A673 (cell line): ENCODE measurements at regions not wholly inside any gene's neighbourhood (a gene's known extent, or its start where the extent isn't known, plus 50 kb on each side); places are given as distances from the start of the nearest gene placed in this dataset.

Source experiments
- BruUV-seq: library from RNA; stranded (reverse); fragments of 400-500 nt; replicated peaks from 2 replicates; lab custom pipeline; 2021; lab: Mats Ljungman, UMichigan
- CTCF ChIA-PET: fragments of 300-600 bp; sonication (Branson Sonifier 250); formaldehyde crosslinking; loops from one replicate; lab custom pipeline; 2022; ENCODE audit warnings: antibody characterized with exemption; lab: Charles Lee
- POLR2A ChIA-PET: fragments of 300-600 bp; sonication (Branson Sonifier 250); formaldehyde crosslinking; loops from one replicate; lab custom pipeline; 2022; ENCODE audit warnings: antibody characterized with exemption; ENCODE audit not compliant: low non-redundant PET; lab: Charles Lee
- DNase-seq: peaks from one replicate; pipeline ENCODE4 v3.0.0-alpha.2; 2015; ENCODE audit warnings: low spot score
- H3K27ac ChIP-seq: fragments of 200-600 bp; sonication (generic); 2 replicates; pipeline ENCODE4 v1.5.1; 2016; ENCODE audit warnings: mixed run types, low read depth, mild to moderate bottlenecking, mixed read lengths, antibody characterized with exemption, low read length; ENCODE audit not compliant: poor library complexity, severe bottlenecking
- H3K27me3 ChIP-seq: fragments of 200-600 bp; sonication (generic); replicated peaks from 2 replicates; pipeline ENCODE4 v1.6.1; 2017; ENCODE audit warnings: mixed run types, low read depth, mild to moderate bottlenecking, mixed read lengths, antibody characterized with exemption, low read length; ENCODE audit not compliant: insufficient read depth, poor library complexity
- H3K36me3 ChIP-seq: fragments of 200-600 bp; sonication (generic); 2 replicates; pipeline ENCODE4 v1.6.1; 2016; ENCODE audit warnings: mixed run types, mild to moderate bottlenecking, mixed read lengths, antibody characterized with exemption, low read length; ENCODE audit not compliant: insufficient read depth, poor library complexity, severe bottlenecking
- H3K4me1 ChIP-seq: fragments of 200-600 bp; sonication (generic); 2 replicates; pipeline ENCODE4 v1.6.1; 2017; ENCODE audit warnings: mixed run types, mild to moderate bottlenecking, mixed read lengths, antibody characterized with exemption, low read length; ENCODE audit not compliant: insufficient read depth, poor library complexity, severe bottlenecking
- H3K4me3 ChIP-seq: fragments of 200-600 bp; sonication (generic); 2 replicates; pipeline ENCODE4 v1.5.1; 2016; ENCODE audit warnings: low read depth, mixed run types, mild to moderate bottlenecking, mixed read lengths, low read length; ENCODE audit not compliant: poor library complexity, severe bottlenecking
- H3K9me3 ChIP-seq: fragments of 200-600 bp; sonication (generic); 2 replicates; pipeline ENCODE4 v1.6.1; 2016; ENCODE audit warnings: mixed run types, low read depth, mild to moderate bottlenecking, mixed read lengths, antibody characterized with exemption, low read length; ENCODE audit not compliant: poor library complexity, severe bottlenecking
- EZH2 ChIP-seq: fragments of 200-600 bp; sonication (generic); IDR thresholded peaks from 2 replicates; pipeline ENCODE4 v1.6.1; 2017; ENCODE audit warnings: borderline replicate concordance, low read depth, mild to moderate bottlenecking, mixed read lengths, antibody characterized with exemption, low read length; ENCODE audit not compliant: poor library complexity, severe bottlenecking
- intact Hi-C: fragments of 100-400 bp; cut with micrococcal nuclease; formaldehyde crosslinking; loops from one replicate; pipeline ENCODE4 v1.10.0; 2022; ENCODE audit not compliant: unreplicated experiment
- TF ChIP-seq, protein P1 (sequence below): fragments of 300-800, 200-600 bp; sonication (generic); conservative IDR thresholded peaks from 2 replicates; pipeline ENCODE4 v1.5.1; 2017; ENCODE audit warnings: low read depth, mild to moderate bottlenecking, antibody characterized with exemption, low read length, moderate library complexity, mixed read lengths

DNA sequence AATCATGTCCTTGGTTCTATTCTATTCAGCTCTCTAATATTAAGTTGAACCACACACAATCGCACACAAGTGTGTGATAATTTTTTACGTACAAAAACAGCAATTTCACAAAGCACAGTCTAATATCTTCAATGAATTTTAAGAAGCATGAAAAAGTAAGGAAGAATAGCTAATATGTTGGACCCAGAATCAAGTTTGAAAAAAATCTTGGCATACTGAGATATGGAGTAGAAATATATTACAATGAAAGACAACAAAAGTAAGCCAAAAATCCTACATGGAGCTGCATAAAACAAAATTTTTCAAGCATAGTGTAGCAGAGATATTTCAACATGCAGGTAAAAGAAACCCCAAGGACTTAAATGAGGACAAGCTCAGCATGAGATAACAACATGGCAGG, 219.1 kb upstream of the RND3 start:
- no TSS peak for BruUV-seq
- no peak overlapping the region for H3K27ac ChIP-seq
- no peak for TF ChIP-seq EZH2
- TF ChIP-seq, protein P1, sequence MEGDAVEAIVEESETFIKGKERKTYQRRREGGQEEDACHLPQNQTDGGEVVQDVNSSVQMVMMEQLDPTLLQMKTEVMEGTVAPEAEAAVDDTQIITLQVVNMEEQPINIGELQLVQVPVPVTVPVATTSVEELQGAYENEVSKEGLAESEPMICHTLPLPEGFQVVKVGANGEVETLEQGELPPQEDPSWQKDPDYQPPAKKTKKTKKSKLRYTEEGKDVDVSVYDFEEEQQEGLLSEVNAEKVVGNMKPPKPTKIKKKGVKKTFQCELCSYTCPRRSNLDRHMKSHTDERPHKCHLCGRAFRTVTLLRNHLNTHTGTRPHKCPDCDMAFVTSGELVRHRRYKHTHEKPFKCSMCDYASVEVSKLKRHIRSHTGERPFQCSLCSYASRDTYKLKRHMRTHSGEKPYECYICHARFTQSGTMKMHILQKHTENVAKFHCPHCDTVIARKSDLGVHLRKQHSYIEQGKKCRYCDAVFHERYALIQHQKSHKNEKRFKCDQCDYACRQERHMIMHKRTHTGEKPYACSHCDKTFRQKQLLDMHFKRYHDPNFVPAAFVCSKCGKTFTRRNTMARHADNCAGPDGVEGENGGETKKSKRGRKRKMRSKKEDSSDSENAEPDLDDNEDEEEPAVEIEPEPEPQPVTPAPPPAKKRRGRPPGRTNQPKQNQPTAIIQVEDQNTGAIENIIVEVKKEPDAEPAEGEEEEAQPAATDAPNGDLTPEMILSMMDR, result no peak
- intact Hi-C loops, result no loop called here
- POLR2A ChIA-PET, result interaction anchor here (0.6 kb wide), 1 partner anchor 38 kb away, joined by 3 read pairs; no protein-coding TSS in a partner anchor
- H3K4me1 ChIP-seq, result no peaks in the 10 kb centered on the region
- CTCF ChIA-PET, result no interaction called here
- H3K36me3 ChIP-seq, result no peaks in the 10 kb centered on the region
- no peaks in the 10 kb centered on the region for H3K27me3 ChIP-seq
- H3K9me3 ChIP-seq, result no peaks in the 10 kb centered on the region
- DNase-seq, result no peak
- H3K4me3 ChIP-seq, result no peak overlapping the region

DNA sequence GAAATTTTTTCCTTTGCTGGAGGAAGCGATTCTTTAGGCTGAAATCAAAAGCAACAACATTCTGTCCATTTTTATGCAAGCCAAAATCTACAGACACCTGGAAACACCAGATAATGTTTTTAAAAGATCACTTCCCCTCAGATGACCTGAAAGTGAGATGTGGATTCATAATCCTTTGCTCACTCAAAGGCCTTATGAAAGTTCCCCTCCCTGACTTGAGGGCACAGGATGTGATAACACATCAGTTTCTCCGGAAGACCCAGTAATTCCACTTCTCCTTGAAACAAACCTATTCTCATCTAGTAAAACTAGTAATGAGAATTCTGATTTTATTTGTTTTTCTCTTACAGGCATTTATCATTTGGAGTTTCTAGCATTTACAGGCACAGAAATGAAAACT, 218.3 kb upstream of the RND3 start:
- Histone ChIP-seq H3K9me3 (no peaks in the 10 kb centered on the region), H3K27ac (no peak overlapping the region), H3K4me3 (no peak overlapping the region), H3K4me1 (no peaks in the 10 kb centered on the region), H3K27me3 (no peaks in the 10 kb centered on the region), H3K36me3 (no peaks in the 10 kb centered on the region)
- POLR2A ChIA-PET, result interaction anchor here (0.6 kb wide), 1 partner anchor 39 kb away, joined by 3 read pairs; no protein-coding TSS in a partner anchor
- CTCF ChIA-PET, result no interaction called here
- intact Hi-C loops, result no loop called here
- BruUV-seq, result no TSS peak
- TF ChIP-seq EZH2, result no peak
- TF ChIP-seq, protein P1, result no peak
- no peak for DNase-seq

DNA sequence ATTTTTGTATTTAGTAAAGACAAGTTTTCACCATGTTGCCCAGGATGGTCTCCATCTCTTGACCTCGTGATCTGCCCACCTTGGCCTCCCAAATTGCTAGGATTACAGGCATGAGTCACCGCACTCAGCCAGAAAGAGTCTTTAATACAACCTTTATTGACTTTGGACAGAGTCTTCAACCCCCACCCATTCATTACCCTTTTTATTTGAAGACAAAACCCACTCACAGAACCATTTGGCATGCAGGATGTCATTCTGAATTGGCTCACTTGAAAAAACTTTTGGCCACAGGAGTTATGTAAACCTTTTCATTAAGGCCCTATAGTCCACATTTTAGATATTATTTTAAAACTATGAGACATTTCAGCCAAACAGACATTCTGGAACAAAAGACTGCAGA, 217.9 kb upstream of the RND3 start:
- no peak overlapping the region for H3K4me3 ChIP-seq
- H3K9me3 ChIP-seq, result no peaks in the 10 kb centered on the region
- intact Hi-C loops, result no loop called here
- H3K27ac ChIP-seq, result no peak overlapping the region
- TF ChIP-seq, protein P1, result no peak
- no peak for TF ChIP-seq EZH2
- no TSS peak for BruUV-seq
- no peaks in the 10 kb centered on the region for H3K27me3 ChIP-seq
- H3K4me1 ChIP-seq, result no peaks in the 10 kb centered on the region
- ChIA-PET POLR2A (no interaction called here), CTCF (no interaction called here)
- DNase-seq, result no peak
- H3K36me3 ChIP-seq, result no peaks in the 10 kb centered on the region
